HG03520 (cell line): ENCODE measurements at regions not wholly inside any gene's neighbourhood (a gene's known extent, or its start where the extent isn't known, plus 50 kb on each side); places are given as distances from the start of the nearest gene placed in this dataset.
A peak's percentile ranks its signal among the peaks of the same experiment; 100 is the strongest.
"Not testable (repeated sequence)": the region's sequence is repeated elsewhere in the genome, so short reads cannot be mapped to it uniquely, and the experiment has no call there.

Experiments used
- ATAC-seq: cut with Tn5 transposase; IDR thresholded peaks from one replicate; pipeline ENCODE4 v1.9.1; 2021; ENCODE audit warnings: mild to moderate bottlenecking, moderate library complexity; ENCODE audit not compliant: unreplicated experiment

DNA sequence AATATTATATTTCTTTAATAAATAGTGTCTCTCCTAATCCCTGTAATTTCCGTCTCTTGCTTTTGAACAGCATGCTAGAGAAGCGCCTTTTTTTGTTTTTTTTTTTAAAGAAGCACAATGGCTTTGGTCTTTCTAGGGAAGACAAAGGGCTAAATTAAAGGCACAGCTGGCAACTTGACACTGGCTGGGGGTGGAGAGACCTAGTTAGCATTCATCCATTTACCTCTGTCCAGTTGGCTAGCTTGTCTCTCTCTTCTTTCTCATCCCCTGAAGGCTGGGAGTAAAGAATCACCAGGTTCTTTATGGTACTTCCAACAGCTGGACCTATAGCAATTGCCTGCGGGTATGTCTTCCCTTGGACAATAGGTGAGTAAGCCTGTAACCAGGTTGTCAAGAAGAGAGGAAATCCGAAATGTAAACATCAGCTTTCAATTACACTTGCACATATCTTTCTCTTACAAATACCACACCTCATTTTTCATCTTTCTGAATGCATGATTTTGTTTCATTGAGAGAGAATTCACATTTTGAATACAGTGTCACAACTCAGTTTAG lies 178.4 kb upstream of the GPR101 start:
- no peak for ATAC-seq

DNA sequence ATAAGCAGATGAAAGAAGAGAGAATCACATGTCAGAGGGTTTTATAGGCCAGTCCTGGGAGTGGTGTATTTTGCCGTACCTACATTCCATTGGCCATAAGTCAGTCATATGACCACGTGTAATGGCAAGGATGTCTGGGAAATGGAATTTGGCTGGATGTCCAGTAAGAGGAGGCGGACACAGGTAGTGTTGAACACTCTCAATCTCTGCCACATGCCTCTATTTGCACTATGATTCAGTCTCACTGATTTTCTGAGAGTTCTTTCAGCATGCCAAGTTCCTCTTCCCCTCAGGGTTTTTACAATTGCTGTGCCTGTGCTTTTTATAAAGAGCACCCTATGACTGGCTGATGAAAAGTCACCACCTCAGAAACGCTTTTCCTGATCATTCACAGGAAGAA lies 164.2 kb upstream of the GPR101 start:
- no peak for ATAC-seq

GRCh38 chrX:137195991-137196390 lies 162.2 kb upstream of the GPR101 start:
- ATAC-seq, result no peak

DNA sequence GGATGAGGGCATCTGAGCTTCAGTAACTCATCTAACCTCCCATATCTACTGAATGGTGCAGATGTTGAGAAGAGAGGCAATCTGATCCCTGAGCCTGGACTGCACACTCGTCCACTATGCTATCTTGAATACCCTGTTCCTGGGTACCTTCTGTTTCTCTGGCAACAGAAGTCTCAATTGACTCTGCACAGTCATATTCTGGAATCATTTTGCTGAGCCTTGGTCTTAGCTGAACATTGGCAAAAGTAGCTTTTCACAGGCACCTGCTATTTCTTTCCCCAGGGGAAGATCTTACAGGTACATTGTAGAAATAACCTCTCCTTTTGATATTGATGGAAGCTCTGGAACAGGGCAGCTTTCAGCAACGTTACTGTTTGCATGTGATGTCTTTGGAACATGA lies 161.5 kb upstream of the GPR101 start:
- no peak for ATAC-seq

DNA sequence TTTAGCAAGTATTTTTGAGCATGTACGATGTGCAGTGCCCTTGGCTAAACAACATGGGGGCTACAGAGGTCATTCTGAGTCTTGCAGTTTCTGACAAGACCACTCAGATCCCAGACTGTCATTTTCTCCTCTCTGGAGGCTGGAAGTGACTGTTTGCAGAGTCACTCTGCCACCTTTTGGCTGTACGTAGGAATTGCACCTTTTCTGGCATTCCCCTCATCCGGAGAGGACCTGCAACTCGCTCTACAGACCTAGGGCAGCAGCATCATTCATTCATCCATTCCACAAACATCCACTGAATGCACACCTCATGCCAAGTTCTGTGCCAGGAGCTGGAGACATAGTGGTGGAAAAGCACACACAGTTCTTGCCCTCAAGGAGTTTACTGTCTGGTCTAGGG lies 160.4 kb upstream of the GPR101 start:
- peak; percentile 85 for ATAC-seq

DNA sequence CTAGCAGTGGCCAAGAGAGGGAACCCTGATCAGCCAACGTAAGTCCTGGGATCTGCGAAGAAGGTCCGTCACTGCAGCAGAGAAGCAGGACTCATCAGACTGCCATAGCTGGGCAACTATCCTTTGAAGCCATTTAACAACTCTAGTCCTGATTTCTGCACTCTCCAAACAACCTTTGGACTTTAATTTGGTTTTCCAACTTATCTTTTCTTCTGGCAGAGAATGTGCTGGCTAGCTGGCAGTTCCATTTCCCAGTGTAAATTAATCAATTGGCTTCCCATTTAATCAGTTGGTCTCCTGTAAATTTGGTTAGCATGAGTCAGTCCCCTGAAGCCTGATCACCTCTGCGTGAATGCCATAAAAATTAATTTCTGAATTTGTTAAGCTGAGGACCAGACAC lies 153.7 kb upstream of the GPR101 start:
- ATAC-seq, result no peak

GRCh38 chrX:137178392-137178791 lies 144.6 kb upstream of the GPR101 start:
- no peak for ATAC-seq

DNA sequence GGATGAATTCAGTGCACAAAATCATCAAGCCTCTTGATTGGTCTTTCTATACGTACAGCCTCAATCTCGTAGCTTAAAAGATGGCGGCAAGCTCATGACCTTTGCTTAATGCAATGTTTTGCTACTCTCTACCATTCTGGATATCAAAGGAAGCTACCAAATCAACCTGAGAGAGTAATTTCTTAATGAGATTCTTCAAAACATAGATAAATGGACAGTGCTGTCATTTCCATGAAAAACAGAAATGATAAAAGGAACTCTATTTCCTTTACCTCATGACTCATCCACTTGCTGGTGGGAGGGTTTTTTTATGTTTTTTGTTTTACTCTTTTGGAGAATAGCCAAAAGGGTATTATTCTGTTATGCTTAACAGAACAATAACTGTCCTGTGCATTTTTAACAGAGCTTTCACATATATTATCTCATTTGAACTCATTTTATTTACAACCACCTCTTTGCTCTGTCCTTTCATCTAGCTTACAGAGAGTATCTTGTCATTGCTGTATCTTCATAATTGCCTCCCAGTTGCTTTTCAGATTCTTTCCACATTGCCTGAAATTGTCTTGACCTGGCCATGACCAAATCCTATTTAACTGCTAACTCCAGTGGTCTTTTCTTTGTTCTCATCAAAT lies 138.6 kb upstream of the GPR101 start:
- ATAC-seq, result no peak

GRCh38 chrX:137171626-137172025 lies 137.8 kb upstream of the GPR101 start:
- ATAC-seq, result no peak

DNA sequence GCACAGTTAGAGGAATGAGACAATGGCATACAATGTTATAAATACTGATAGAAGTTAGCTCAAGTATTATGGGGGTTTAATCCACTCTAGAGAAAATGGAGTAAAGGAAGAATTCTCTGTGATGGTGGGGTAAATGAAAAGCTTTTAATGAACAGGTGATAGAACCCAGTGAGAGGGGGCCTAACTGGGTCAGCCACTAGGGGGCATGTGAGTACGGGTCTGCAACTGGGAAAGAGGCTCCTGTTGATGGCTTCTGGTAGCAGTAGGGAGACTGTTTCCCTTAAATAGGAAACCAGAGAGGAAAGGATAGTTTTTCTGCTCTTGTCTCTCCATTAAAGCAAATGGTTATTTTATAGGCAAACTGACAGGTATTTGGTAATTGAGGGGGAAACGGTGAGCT lies 132.8 kb upstream of the GPR101 start:
- no peak for ATAC-seq

DNA sequence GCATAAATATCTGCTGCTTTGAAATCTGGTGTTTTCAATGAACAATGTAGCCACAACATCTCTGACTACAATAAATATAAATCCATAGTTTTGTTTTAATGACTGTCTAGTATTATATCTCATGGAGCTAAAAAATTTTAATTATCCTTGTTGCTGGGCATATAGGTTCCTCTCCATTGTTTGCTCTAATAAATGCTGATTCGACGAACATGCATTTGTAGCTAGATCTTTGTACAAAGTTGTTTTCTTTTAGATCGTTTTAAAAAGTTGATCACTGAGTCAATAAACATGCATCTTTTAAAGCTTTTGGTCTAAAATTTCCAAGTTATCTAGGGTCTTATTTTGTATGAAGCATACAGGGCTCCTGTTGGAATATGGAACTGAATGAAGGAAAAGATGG lies 130.5 kb upstream of the GPR101 start:
- ATAC-seq, result no peak

DNA sequence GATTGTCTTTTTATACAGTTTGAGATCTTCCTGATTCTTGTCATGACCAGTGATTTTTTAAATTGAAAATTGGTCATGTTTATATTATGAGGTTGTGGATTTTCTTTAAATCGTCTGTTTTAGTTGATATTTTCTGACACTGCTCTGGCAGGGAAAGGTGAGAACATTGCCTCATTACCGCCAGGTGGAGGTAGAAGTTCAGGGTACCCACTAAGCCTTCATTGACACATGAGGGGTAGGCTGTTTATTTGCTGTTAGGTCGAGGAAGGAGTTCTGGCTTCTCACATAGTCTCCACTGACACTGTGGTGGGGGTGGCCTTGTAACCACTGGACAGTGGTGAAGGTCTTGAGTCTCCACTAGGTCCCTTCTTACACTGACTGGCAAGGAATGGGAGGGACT lies 117.6 kb upstream of the GPR101 start:
- no peak for ATAC-seq

DNA sequence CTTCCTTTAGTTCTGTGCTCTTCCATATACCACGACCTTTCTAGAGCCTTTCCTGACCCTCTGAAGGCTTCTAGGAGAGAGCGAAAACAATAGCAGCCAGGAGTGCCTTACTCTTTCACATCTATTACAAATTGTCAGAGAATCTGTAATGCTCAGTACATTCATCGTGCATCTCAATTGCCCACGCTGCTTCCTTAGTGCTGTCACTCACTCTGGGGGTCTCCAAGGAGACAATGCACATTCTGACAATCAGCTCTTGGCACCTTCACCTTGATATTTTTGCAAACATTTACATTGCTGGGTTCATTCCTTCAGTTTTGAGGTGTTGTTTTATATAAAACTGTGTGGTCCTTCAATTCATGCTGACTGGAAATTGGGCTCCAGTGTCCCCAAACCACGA lies 110.1 kb upstream of the GPR101 start:
- ATAC-seq, result no peak

- ATAC-seq, result not testable (repeated sequence)
Measured at GRCh38 chrX:137122651-137123050, 88.9 kb upstream of the GPR101 start.

- ATAC-seq, result no peak
Measured at GRCh38 chrX:137119049-137119448, 85.3 kb upstream of the GPR101 start.

- ATAC-seq, result no peak
Measured at GRCh38 chrX:137118536-137118935, 84.7 kb upstream of the GPR101 start.

GRCh38 chrX:137118136-137118535 lies 84.3 kb upstream of the GPR101 start:
- no peak for ATAC-seq

DNA sequence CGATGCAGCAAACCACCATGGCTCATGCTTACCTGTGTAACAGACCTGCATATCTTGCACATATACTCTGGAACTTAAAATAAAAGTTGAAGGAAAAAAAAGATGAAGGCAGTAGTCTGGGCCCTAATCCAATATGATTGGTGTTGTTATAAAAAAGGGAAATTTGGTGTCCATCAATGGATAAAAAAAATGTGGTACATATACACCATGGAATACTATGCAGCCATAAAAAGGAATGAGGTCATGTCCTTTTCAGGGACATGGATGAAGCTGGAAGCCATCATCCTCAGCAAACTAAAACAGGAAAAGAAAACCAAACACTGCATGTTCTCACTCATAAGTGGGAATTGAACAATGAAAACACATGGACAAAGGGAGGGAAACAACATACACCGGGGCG lies 74.1 kb upstream of the GPR101 start:
- not testable (repeated sequence) for ATAC-seq

GRCh38 chrX:137101273-137101990 lies 67.6 kb upstream of the GPR101 start:
- no peak for ATAC-seq
